Lower lobe of right lung (tissue), 2 donors: ENCODE measurements at regions not wholly inside any gene's neighbourhood (a gene's known extent, or its start where the extent isn't known, plus 50 kb on each side); places are given as distances from the start of the nearest gene placed in this dataset.

ENCODE experiments used
- ATAC-seq, 2 donors: fragments of 200-7000 bp; cut with Tn5 transposase; one replicate each; pipeline ENCODE4 v1.9.1; 2020 to 2022; ENCODE audit warnings: mild to moderate bottlenecking in 2 of 2, moderate library complexity in 2 of 2
- DNase-seq: peaks from one replicate; pipeline ENCODE4 v3.0.0-alpha.2; 2020
- H3K27ac ChIP-seq: fragments of 200-600 bp; one replicate; pipeline ENCODE4 v1.8.0; 2022
- H3K27me3 ChIP-seq: fragments of 200-600 bp; one replicate; pipeline ENCODE4 v1.8.0; 2022; ENCODE audit warnings: low read depth
- H3K36me3 ChIP-seq: fragments of 200-600 bp; one replicate; pipeline ENCODE4 v1.8.0; 2022; ENCODE audit warnings: mild to moderate bottlenecking
- H3K4me1 ChIP-seq: fragments of 200-600 bp; one replicate; pipeline ENCODE4 v1.8.0; 2022
- H3K4me3 ChIP-seq: fragments of 200-600 bp; one replicate; pipeline ENCODE4 v1.8.0; 2022; ENCODE audit warnings: mild to moderate bottlenecking
- H3K9me3 ChIP-seq: fragments of 200-600 bp; one replicate; pipeline ENCODE4 v1.8.0; 2022
- CTCF ChIP-seq: fragments of 200-600 bp; IDR thresholded peaks from one replicate; pipeline ENCODE4 v1.8.0; 2022; ENCODE audit warnings: antibody characterized with exemption, mild to moderate bottlenecking
- intact Hi-C: fragments of 100-400 bp; cut with DNase I; formaldehyde crosslinking; loops from one replicate; pipeline ENCODE4 v1.11.0; 2022
- donor health status: DM: no; HTN: yes; CAD: no; lungs with severe emphysema.

DNA sequence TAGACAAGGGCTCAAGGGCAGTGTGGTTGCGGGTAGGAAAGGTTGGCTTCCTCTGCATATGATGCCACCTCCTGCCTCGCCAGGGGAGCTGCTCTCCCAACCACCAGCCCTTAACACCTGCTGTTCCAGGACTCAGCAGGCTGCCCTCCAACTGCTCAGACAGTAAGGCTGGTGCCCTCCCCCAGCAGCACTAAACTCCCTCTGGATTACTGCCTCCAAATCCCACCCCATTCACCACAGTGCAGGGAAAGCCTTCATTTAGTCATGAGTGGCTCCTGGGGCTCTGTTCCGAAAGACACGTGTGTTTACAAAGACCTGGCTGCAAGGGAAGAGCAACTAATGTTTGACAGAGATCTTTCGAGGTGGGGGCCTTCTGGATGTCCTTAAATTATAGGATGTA, 437.2 kb upstream of the MKI67 start:
- TF ChIP-seq CTCF: no peak
- no peak for DNase-seq
- ATAC-seq: peak in 1 of 2 donors; percentile 24

DNA sequence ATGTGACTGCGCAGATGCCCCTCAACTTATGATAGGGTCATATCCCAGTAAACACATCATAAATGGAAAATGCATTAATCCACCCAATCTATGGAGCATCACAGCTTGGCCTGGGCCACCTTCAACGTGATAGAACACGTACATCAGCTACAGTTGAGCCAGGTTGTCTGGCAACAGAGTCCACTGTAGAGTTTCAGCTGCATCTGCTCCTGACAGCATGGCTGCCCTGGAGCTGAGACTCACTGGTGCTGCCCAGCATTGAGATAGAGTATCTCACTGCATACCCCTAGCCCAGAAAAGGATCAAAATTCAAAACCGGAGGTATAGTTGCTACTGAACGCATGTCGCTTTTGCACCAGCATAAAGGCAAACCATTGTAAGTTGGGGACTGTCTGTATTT, 437.7 kb upstream of the MKI67 start:
- no peak overlapping the region for H3K27ac ChIP-seq
- H3K27me3 ChIP-seq: peaks cover 5% of the 10 kb centered on the region
- intact Hi-C loops: no loop called here
- ATAC-seq (no peak), DNase-seq (no peak)
- TF ChIP-seq CTCF: no peak
- no peaks in the 10 kb centered on the region for H3K9me3 ChIP-seq
- no peaks in the 10 kb centered on the region for H3K4me1 ChIP-seq
- H3K36me3 ChIP-seq: no peaks in the 10 kb centered on the region
- H3K4me3 ChIP-seq: no peak overlapping the region

More for the DNA sequence above, 437.2 kb upstream of the MKI67 start:
- Histone ChIP-seq H3K27me3 (peaks cover 5% of the 10 kb centered on the region), H3K4me3 (no peak overlapping the region), H3K9me3 (no peaks in the 10 kb centered on the region), H3K27ac (no peak overlapping the region), H3K36me3 (no peaks in the 10 kb centered on the region), H3K4me1 (no peaks in the 10 kb centered on the region)
- intact Hi-C loops: no loop called here

- Histone ChIP-seq H3K36me3 (no peaks in the 10 kb centered on the region), H3K9me3 (no peaks in the 10 kb centered on the region), H3K27ac (no peak overlapping the region), H3K27me3 (peaks cover 5% of the 10 kb centered on the region), H3K4me3 (no peak overlapping the region), H3K4me1 (no peaks in the 10 kb centered on the region)
- no peak for DNase-seq
- ATAC-seq: no peak
- TF ChIP-seq CTCF: no peak
- intact Hi-C loops: no loop called here
Measured at GRCh38 chr10:128566361-128566968, 440.2 kb upstream of the MKI67 start.

DNA sequence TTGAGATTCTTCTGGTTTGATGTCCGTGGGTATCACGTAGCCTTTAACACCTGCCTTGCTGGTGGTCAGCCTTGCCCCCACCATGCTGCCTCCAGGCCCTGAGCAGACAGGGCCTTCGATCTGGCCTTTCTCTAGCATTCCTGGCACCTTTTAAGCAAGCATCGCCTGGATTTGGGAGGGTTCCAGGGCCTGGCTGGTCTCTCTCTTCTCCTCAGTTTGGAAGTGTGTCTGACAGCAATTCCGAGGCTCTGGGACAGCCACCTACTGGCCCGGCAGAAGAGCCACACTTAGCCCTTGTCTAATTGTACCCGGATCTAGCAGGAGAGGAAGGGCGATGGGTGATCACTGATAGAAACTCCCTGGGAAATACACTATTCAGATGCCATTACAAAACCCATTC, 441.3 kb upstream of the MKI67 start:
- ATAC-seq: no peak
- H3K27me3 ChIP-seq: peaks cover 5% of the 10 kb centered on the region
- DNase-seq: no peak
- H3K9me3 ChIP-seq: no peaks in the 10 kb centered on the region
- H3K36me3 ChIP-seq: no peaks in the 10 kb centered on the region
- TF ChIP-seq CTCF: no peak
- no peak overlapping the region for H3K4me3 ChIP-seq
- intact Hi-C loops: no loop called here
- no peak overlapping the region for H3K27ac ChIP-seq
- H3K4me1 ChIP-seq: no peaks in the 10 kb centered on the region

DNA sequence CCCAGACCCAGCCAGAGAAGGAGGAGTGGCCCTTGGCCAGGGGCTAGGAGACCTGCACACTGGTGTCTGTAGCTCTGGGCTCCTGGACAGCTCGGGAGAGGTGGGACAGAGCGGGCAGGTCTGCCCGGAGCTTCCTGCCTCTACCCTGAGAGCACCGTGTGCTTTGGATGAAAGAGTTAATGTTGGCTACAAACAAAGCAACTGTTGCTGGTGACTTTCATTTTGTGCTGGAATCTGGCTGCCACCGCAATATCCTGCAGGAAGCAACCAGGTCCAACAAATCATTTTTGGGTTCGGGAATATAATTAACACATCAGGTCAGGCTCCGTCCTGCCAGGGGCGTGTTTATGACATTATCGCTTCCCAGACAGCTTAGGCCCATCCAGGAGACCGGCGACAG, 441.8 kb upstream of the MKI67 start:
- no peak for TF ChIP-seq CTCF
- intact Hi-C loops: no loop called here
- Histone ChIP-seq H3K9me3 (no peaks in the 10 kb centered on the region), H3K36me3 (no peaks in the 10 kb centered on the region), H3K4me3 (no peak overlapping the region), H3K4me1 (no peaks in the 10 kb centered on the region), H3K27ac (no peak overlapping the region), H3K27me3 (peaks cover 5% of the 10 kb centered on the region)
- no peak for DNase-seq
- ATAC-seq: no peak
